ENCODE measurements at regions not wholly inside any gene's neighbourhood (a gene's known extent, or its start where the extent isn't known, plus 50 kb on each side); places are given as distances from the start of the nearest gene placed in this dataset.

- Histone ChIP-seq H3K27me3 (ENCODE audit: control insufficient read depth in 3 of 3, insufficient read depth in 3 of 3, low read length in 2 of 3) (peaks cover 0 to 5% (median 0%) of the 10 kb centered on the region in 3 donors), H3K27ac (ENCODE audit: low read depth in 1 of 2, low read length in 1 of 2) (no peak overlapping the region), H3K9ac (ENCODE audit: insufficient read depth in 1 of 2, low read length in 2 of 2) (no peak overlapping the region), H3K36me3 (ENCODE audit: control insufficient read depth in 4 of 4, insufficient read depth in 4 of 4, low read length in 4 of 4) (no peaks in the 10 kb centered on the region), H3K4me3 (no peak overlapping the region), H3K4me1 (ENCODE audit: control insufficient read depth in 5 of 5, insufficient read depth in 5 of 5, low read length in 5 of 5) (no peaks in the 10 kb centered on the region), H3K9me3 (ENCODE audit: control insufficient read depth in 4 of 4, insufficient read depth in 3 of 4, low read length in 3 of 4) (peaks cover 0 to 11% (median 0%) of the 10 kb centered on the region in 4 donors)
- DNase-seq (peak; percentile 18 to 67 (median 20)), ATAC-seq (ENCODE audit: insufficient read depth, low FRiP score) (no peak)
- TF ChIP-seq CTCF (IDR thresholded peaks at IDR 0.05; ENCODE audit: control extremely low read depth, extremely low read depth): no peak
- 31 to 40% methylated on average over 18 of the region's 18 CpGs for WGBS, 2 donors
Observed at GRCh38 chr9:36772449-36773403, 200.0 kb downstream of the MELK start.

DNA sequence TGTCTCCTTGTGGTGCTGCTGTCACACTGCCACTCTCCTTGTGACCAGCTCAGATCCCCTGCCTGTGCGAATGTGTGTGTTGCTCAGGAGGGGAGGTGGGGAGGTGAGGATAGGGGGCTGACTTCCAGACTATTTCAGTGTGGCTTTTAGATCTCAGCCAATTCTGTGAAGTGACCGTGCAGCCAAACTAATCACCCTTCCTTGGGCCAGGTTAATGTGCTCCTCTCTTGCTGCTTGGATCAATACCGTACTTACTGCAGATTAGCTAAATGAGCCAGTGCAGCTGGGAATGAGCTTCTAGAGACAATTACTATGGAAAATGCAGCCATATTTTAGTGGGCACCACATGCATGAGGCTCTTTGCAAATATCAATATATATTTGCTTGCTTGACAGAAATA is 206.0 kb downstream of the MELK start:
- H3K9me3 ChIP-seq (ENCODE audit: control insufficient read depth in 4 of 4, insufficient read depth in 3 of 4, low read length in 3 of 4): peaks cover 0 to 4% (median 0%) of the 10 kb centered on the region in 4 donors
- no peak overlapping the region for H3K4me3 ChIP-seq
- no peaks in the 10 kb centered on the region for H3K4me1 ChIP-seq (ENCODE audit: control insufficient read depth in 5 of 5, insufficient read depth in 5 of 5, low read length in 5 of 5)
- no peaks in the 10 kb centered on the region for H3K36me3 ChIP-seq (ENCODE audit: control insufficient read depth in 4 of 4, insufficient read depth in 4 of 4, low read length in 4 of 4)
- no peak for TF ChIP-seq CTCF (IDR thresholded peaks at IDR 0.05; ENCODE audit: control extremely low read depth, extremely low read depth)
- ATAC-seq (ENCODE audit: insufficient read depth, low FRiP score): no peak
- H3K27me3 ChIP-seq (ENCODE audit: control insufficient read depth in 3 of 3, insufficient read depth in 3 of 3, low read length in 2 of 3): peaks cover 0 to 26% (median 13%) of the 10 kb centered on the region in 3 donors
- no peak overlapping the region for H3K9ac ChIP-seq (ENCODE audit: insufficient read depth in 1 of 2, low read length in 2 of 2)
- no peak overlapping the region for H3K27ac ChIP-seq (ENCODE audit: low read depth in 1 of 2, low read length in 1 of 2)
- no peak for DNase-seq
- WGBS, 2 donors: 71 to 85% methylated on average over 3 of the region's 3 CpGs

DNA sequence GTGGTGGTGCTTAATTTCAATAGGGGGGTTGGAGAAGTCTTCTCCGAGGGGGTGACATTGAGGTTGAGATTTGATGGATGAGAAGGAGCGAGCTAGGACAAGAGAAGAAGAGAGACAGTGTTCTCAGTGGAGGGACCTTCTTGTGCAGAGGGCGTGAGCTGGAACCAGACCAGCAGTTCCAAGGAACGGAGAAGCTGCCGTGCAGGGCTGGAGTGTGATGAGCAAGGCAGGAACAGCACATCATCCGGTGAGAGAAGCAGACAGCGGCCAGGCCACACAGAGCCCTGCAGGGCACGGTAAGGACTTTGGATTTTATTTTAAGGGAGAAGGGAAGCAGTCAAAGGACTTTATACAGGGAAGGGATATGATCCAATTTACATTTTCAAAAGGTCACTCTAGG is 206.9 kb downstream of the MELK start:
- no peaks in the 10 kb centered on the region for H3K4me1 ChIP-seq (ENCODE audit: control insufficient read depth in 5 of 5, insufficient read depth in 5 of 5, low read length in 5 of 5)
- no peaks in the 10 kb centered on the region for H3K36me3 ChIP-seq (ENCODE audit: control insufficient read depth in 4 of 4, insufficient read depth in 4 of 4, low read length in 4 of 4)
- H3K27me3 ChIP-seq (ENCODE audit: control insufficient read depth in 3 of 3, insufficient read depth in 3 of 3, low read length in 2 of 3): peaks cover 0 to 26% (median 13%) of the 10 kb centered on the region in 3 donors
- DNase-seq: no peak
- no peak overlapping the region for H3K27ac ChIP-seq (ENCODE audit: low read depth in 1 of 2, low read length in 1 of 2)
- TF ChIP-seq CTCF (IDR thresholded peaks at IDR 0.05; ENCODE audit: control extremely low read depth, extremely low read depth): no peak
- no peak for ATAC-seq (ENCODE audit: insufficient read depth, low FRiP score)
- H3K9me3 ChIP-seq (ENCODE audit: control insufficient read depth in 4 of 4, insufficient read depth in 3 of 4, low read length in 3 of 4): peaks cover 0 to 2% (median 0%) of the 10 kb centered on the region in 4 donors
- H3K4me3 ChIP-seq: no peak overlapping the region
- no peak overlapping the region for H3K9ac ChIP-seq (ENCODE audit: insufficient read depth in 1 of 2, low read length in 2 of 2)
- 57 to 75% methylated on average over 8 of the region's 8 CpGs for WGBS, 2 donors

All from lung (tissue), 11 donors.